ENCODE measurements at regions not wholly inside any gene's neighbourhood (a gene's known extent, or its start where the extent isn't known, plus 50 kb on each side); places are given as distances from the start of the nearest gene placed in this dataset.
A peak's percentile ranks its signal among the peaks of the same experiment; 100 is the strongest.
"Not testable (repeated sequence)": the region's sequence is repeated elsewhere in the genome, so short reads cannot be mapped to it uniquely, and the experiment has no call there.

DNA sequence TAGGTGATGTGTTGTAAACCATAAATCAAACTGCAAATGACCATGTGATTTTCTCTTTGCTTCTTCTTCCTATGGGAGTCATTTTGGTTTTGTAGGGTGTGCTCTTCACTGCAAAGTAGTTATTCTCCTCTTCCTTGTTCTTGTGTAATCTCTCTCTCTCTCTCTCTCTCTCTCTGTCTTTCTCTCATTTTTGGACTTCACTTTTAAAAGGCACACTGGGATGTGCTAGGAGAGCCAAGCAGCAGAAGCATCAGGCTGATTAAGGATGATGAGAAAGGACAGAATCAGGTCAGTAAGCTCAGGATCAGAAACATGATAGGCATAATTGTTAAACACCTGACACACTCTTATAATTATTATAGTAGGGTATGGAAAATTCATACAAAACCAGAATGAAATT lies 505.3 kb upstream of the ZNF608 start:
- no peak for DNase-seq (ENCODE audit: low read depth)

DNA sequence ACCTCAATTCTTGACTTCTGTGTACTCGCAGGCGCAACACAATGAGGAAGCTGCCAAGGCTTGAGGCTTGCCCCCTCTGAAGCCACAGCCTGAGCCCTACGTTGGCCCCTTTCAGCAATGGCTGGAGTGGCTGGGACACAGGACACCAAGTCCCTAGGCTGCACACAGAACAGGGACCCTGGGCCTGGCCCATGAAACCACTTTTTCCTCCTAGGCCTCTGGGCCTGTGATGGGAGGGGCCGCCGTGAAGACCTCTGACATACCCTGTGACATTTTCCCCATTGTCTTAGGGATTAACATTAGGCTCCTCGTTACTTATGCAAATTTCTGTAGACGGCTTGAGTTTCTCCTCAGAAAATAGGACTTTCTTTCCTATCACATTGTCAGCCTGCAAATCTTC lies 507.2 kb upstream of the ZNF608 start:
- DNase-seq (ENCODE audit: low read depth), result not testable (repeated sequence)

- no peak for DNase-seq (ENCODE audit: low read depth)
These were observed 507.8 kb upstream of the ZNF608 start for GRCh38 chr5:125254267-125254666.

- no peak for DNase-seq (ENCODE audit: low read depth)
These were observed 509.9 kb upstream of the ZNF608 start for GRCh38 chr5:125256296-125256695.

- DNase-seq (ENCODE audit: low read depth), result no peak
These were observed 510.9 kb upstream of the ZNF608 start for GRCh38 chr5:125257057-125257972.

GRCh38 chr5:125257997-125258396 lies 511.6 kb upstream of the ZNF608 start:
- DNase-seq (ENCODE audit: low read depth), result no peak

GRCh38 chr5:125258615-125259014 lies 512.2 kb upstream of the ZNF608 start:
- DNase-seq (ENCODE audit: low read depth), result no peak

DNA sequence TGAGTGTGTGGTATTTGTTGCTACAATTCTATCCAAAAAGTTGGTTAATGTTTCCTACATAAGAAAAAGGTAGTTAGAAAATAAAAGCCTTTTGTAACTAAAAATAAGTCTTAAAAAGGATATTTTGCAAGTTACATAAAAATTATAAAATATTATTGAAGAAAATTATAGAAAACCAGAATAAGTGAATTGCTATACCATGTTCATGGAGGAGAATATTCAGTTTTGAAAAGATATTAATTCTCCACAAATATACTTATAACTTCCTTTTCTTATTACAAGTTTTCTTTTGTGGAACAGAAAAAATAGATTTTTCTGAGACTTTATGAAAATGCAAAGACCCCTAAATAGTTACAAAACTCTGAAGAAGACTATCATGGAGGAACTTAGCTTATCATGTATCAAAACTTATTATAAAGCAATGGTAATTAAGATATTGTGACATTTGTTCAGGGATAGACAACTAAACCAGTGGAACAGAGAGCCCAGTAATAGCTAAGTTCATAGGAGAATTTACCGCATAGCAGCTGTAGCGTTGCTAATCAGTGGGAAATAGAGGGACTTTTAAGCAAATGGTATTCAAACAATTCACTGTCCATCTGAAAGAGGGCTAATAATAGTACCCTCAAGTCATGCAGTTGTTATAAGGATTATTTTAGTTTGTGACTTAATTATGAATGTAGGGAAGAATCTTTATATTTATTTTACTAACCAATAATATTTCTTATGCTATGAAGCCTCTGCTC lies 515.2 kb upstream of the ZNF608 start:
- no peak for DNase-seq (ENCODE audit: low read depth)

- DNase-seq (ENCODE audit: low read depth), result no peak
These were observed 516.3 kb upstream of the ZNF608 start for GRCh38 chr5:125262782-125263181.

- DNase-seq (ENCODE audit: low read depth), result no peak
These were observed 516.9 kb upstream of the ZNF608 start for GRCh38 chr5:125263356-125263755.

DNA sequence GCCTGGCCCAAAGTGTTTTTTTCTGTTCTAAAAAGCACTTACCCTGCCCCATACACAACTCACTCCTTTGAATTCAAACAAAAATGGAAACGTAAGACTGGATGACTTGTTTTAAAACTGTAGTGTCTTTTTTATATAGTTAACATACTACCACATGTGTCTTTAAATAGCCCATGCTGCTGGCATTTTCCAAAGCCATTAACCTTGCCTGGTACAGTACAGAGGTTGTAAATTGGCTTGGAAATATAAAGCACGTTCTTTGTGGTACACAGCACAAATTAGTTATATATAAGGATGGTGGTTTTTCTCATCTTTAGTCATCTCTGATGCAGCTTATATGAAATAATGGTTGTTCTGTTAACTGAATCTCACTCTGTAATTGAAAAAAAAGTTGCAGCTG lies 519.7 kb upstream of the ZNF608 start:
- DNase-seq (ENCODE audit: low read depth), result no peak

DNA sequence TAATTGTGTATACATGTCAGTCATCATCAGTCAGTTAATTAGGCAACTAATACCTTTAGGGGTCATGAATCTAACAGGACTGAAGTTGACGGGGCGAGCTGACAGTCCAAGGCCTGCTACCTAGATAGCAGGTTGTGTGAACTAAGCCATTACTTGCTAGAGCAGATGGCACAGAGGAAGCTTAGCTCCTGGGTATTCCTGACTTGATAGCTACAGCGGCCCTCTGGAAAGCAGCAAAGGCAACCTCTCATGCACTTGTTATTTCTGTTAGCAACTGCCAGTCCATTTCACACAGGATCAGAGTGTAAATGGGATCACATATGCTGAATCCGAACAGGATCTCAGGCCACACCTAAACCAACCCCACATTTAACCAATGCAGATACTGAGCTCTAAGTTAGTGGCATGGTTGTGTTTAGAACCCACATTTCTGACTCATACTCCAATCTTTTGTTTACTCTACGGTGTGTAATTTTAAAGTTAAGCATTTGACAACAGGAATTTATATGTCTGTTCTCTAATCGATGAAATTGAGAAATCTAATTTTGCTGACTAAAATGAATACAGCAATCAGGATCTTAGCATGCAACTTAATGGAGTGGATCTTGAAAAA lies 521.3 kb upstream of the ZNF608 start:
- no peak for DNase-seq (ENCODE audit: low read depth)

- DNase-seq (ENCODE audit: low read depth), result no peak
These were observed 523.5 kb upstream of the ZNF608 start for GRCh38 chr5:125269926-125270325.

DNA sequence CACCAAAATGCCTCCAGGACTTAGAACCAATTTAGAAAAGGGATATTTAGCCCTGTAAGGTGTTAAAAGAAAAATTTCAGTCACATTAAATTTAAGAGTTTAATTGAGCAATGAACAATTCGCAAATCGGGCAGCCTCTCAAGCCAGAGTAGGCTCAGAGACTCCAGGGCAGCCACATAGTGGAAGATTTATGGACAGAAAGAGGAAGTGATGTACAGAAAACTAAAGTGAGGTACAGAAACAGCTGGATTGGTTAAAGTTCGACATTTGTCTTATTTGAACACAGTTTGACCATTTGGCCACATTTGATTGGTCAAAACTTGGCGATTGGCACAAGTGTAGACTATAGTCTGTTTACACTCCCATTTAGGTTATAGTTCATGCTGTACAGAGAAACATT lies 525.9 kb upstream of the ZNF608 start:
- DNase-seq (ENCODE audit: low read depth), result no peak

GRCh38 chr5:125274211-125274610 lies 527.8 kb upstream of the ZNF608 start:
- DNase-seq (ENCODE audit: low read depth), result no peak

GRCh38 chr5:125274938-125275724 lies 528.7 kb upstream of the ZNF608 start:
- DNase-seq (ENCODE audit: low read depth), result no peak

DNA sequence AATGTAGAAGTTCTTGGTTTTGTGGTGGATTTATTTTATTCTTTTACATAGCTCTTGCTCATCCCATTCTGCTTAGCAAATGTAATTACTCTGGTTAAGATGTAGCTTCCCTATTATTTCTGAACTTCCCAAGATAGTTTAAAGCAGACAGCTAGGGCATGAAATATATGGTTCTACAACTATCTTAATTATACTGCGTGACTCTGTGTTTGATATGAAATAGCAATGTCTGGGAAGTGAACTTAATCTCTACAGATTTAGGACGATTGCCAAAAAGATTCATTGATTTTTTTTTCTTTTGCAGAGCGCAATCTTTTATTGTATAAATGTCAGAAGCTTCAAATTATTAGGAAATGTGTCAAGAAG lies 529.3 kb upstream of the ZNF608 start:
- DNase-seq (ENCODE audit: low read depth), result no peak

DNA sequence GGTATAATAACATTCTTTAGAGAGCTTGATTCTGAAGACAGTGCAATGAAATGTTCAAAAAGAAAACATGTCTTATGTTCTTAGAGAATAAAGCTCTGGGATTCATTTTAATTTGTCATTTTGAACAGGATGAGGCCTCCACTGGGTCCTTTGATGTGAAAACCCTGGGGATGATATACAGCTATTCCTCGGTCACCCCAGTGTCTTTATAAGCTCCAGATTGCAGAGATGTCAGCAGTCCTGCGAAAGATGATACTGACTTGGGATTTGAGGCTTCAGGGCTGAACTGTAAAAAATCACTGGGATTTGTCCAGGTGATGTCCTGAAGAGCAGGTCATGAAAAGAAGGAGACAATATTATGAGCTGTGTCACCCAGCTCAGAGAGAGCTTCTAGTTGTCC lies 529.7 kb upstream of the ZNF608 start:
- no peak for DNase-seq (ENCODE audit: low read depth)

GRCh38 chr5:125277494-125278154 lies 531.2 kb upstream of the ZNF608 start:
- peak; percentile 43 for DNase-seq (ENCODE audit: low read depth)

- no peak for DNase-seq (ENCODE audit: low read depth)
These were observed 532.3 kb upstream of the ZNF608 start for GRCh38 chr5:125278711-125279110.

GRCh38 chr5:125281667-125282066 lies 535.2 kb upstream of the ZNF608 start:
- no peak for DNase-seq (ENCODE audit: low read depth)

DNA sequence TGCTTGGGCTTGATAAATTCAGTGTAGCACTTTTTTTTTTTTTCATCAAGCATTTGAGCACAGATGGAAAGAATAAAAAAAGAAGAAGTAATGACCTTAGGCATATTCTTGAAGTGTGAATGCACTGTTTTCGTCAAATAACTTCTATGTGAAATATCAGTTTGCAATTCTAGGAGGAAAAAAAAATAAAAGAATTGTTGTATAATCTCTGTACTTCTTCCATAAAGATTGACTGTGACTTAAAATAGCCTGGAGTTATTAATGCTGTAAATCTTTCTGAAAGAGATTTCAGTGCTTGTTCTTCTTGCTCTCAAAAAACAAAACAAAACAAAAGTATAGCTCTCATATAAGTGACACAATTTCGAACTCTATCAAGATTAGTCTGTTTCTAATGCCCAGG lies 536.9 kb upstream of the ZNF608 start:
- no peak for DNase-seq (ENCODE audit: low read depth)
